GM12875 (cell line): ENCODE measurements at regions not wholly inside any gene's neighbourhood (a gene's known extent, or its start where the extent isn't known, plus 50 kb on each side); places are given as distances from the start of the nearest gene placed in this dataset.

Experiments used
- H3K4me3 ChIP-seq: one replicate; pipeline ENCODE4 v1.5.1; 2011; ENCODE audit warnings: low read depth, low read length, control low read depth
- CTCF ChIP-seq: IDR thresholded peaks from 2 replicates; pipeline ENCODE4 v1.5.1; 2011; ENCODE audit warnings: low read depth, mild to moderate bottlenecking, control low read depth, inconsistent platforms, low read length, moderate library complexity, borderline replicate concordance; ENCODE audit not compliant: insufficient read depth

DNA sequence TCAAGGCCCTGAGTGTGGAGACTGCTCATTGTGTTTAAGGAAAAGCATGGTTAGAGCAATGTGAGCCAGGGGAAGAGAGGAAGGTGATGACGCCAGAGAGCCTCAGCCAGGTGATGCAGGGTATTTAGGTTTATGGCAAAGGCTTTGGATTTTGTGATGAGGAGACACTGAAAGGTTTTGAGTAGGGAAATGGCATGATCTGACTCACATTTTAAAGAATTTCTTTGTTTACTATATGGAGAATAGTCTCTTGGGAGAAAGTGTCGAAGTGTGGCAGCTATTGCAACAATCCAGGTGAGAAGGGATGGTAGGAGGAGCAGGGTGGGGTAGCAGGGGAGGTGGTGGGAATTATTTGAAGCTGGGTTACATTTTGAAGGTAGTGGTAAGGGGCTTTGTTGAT is 293.4 kb upstream of the IGFBP7 start:
- no peak overlapping the region for H3K4me3 ChIP-seq
- no peak for TF ChIP-seq CTCF

- no peak for TF ChIP-seq CTCF
- H3K4me3 ChIP-seq: no peak overlapping the region
Observed at GRCh38 chr4:57401586-57401985, 291.4 kb upstream of the IGFBP7 start.

DNA sequence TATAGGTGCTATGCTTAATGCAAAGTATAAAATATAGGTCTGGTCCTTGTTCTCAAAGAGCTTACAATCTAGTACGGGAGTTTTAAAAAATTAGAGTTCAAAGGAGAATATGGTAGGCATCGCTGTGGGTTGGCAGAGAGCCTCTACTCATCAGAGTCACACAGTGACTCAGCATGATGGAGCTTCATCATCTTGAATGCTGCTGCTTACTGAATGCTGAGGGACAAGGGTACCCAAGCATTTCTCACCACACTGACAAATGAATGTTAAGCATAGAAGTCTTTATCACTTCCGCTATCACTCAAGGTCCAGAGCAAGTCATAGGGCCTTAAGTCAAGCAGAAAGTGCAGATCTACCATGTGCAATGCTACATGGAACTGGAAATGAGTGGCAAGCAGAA is 268.6 kb upstream of the IGFBP7 start:
- H3K4me3 ChIP-seq: no peak overlapping the region
- no peak for TF ChIP-seq CTCF

DNA sequence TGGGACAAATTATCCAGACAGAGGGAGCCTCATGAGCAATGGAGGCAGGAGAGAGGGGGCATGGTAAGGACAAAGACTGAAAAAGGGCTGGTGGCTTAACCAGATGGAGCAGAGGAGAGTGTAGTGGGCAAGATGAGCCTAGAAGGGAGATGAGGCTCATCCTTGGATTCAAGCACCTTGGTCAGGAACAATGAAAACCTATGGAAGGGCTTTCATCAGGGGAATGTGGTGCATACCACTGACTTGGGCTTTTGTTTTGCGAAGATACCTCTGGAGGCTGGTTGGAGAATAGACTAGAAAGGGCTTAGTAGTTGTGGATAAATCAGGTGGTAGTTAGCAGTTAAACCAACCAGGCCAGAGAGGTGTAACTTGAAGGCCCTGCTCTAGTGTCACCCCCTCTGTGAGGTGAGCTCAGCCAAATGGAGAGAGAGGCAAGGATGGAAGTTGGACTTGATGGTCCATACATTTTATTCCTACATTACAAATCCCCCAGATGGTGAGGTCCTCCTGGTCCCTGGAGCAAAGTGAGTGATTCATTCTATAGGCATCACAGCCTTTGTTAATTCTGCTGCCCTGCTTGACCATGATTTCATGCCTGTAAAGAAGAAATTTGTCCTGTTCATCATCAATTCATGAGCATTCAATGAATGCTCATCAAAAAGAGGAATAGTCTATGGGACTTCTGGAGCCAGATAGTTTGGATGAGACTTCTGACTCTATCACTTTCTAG is 264.8 kb upstream of the IGFBP7 start:
- H3K4me3 ChIP-seq: no peak overlapping the region
- TF ChIP-seq CTCF: no peak

DNA sequence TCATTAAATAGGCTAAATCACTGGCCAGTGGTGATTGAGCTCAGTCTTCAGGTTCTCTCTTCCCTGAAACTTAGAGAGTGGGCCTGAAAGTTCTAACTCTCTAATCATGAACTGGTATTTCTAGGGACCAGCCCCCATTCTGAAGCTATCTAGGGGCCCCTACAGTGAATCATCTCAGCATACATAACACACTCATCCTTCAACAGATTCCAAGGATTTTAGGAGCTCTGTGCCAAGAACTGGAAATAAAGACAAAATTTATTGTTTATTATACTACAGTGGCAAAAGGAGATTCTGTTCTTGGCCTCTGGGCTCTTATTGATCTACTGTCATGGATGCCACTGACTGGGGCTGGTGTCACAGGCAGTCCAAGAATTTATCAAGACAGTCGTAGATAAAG is 263.8 kb upstream of the IGFBP7 start:
- no peak overlapping the region for H3K4me3 ChIP-seq
- TF ChIP-seq CTCF: no peak

GRCh38 chr4:57371671-57372070 is 261.5 kb upstream of the IGFBP7 start:
- H3K4me3 ChIP-seq: no peak overlapping the region
- no peak for TF ChIP-seq CTCF

DNA sequence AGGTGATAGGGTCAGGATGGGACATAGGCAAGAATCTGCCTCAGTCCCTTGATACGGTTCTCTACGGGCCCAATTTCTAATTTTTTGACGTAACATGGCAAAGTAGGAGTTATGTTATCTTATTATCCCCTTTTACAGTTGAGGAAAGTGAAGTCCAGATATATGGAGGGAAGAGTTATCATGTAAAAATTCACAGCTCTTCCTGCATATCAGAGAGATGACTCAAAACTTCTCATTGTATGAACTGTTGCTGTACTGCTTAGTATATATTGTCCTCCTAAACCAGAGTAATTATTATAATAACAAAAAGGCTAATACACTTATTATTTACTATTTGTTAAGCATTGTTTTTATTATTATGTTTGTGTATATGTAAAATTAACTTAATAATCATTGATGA is 260.5 kb upstream of the IGFBP7 start:
- no peak overlapping the region for H3K4me3 ChIP-seq

More for the DNA sequence above, 260.5 kb upstream of the IGFBP7 start:
- no peak for TF ChIP-seq CTCF
